ENCODE measurements at regions not wholly inside any gene's neighbourhood (a gene's known extent, or its start where the extent isn't known, plus 50 kb on each side); places are given as distances from the start of the nearest gene placed in this dataset.
"Not testable (repeated sequence)": the region's sequence is repeated elsewhere in the genome, so short reads cannot be mapped to it uniquely, and the experiment has no call there.

GRCh38 chr21:27902904-27903303, 936.0 kb upstream of the ADAMTS5 start:
- DNase-seq (ENCODE audit: low spot score), result not testable (repeated sequence)

- DNase-seq (ENCODE audit: low spot score), result not testable (repeated sequence)
These were observed 926.7 kb upstream of the ADAMTS5 start for GRCh38 chr21:27893619-27894018.

GRCh38 chr21:27891495-27891894, 924.6 kb upstream of the ADAMTS5 start:
- not testable (repeated sequence) for DNase-seq (ENCODE audit: low spot score)

- DNase-seq (ENCODE audit: low spot score), result not testable (repeated sequence)
These were observed 921.0 kb upstream of the ADAMTS5 start for GRCh38 chr21:27887808-27888455.

- no peak for DNase-seq (ENCODE audit: low spot score)
These were observed 918.4 kb upstream of the ADAMTS5 start for GRCh38 chr21:27885296-27885711.

GRCh38 chr21:27881331-27881730, 914.4 kb upstream of the ADAMTS5 start:
- peak; percentile 27 for DNase-seq (ENCODE audit: low spot score)

- not testable (repeated sequence) for DNase-seq (ENCODE audit: low spot score)
These were observed 905.5 kb upstream of the ADAMTS5 start for GRCh38 chr21:27872411-27872810.

- DNase-seq (ENCODE audit: low spot score), result not testable (repeated sequence)
These were observed 903.9 kb upstream of the ADAMTS5 start for GRCh38 chr21:27870755-27871154.

GRCh38 chr21:27860314-27860955, 893.5 kb upstream of the ADAMTS5 start:
- not testable (repeated sequence) for DNase-seq (ENCODE audit: low spot score)

- not testable (repeated sequence) for DNase-seq (ENCODE audit: low spot score)
These were observed 891.4 kb upstream of the ADAMTS5 start for GRCh38 chr21:27858053-27858825.

- DNase-seq (ENCODE audit: low spot score), result not testable (repeated sequence)
These were observed 890.1 kb upstream of the ADAMTS5 start for GRCh38 chr21:27856988-27857387.

- DNase-seq (ENCODE audit: low spot score), result no peak
These were observed 874.3 kb upstream of the ADAMTS5 start for GRCh38 chr21:27841084-27841672.

GRCh38 chr21:27840262-27840661, 873.4 kb upstream of the ADAMTS5 start:
- no peak for DNase-seq (ENCODE audit: low spot score)

GRCh38 chr21:27839512-27840115, 872.7 kb upstream of the ADAMTS5 start:
- DNase-seq (ENCODE audit: low spot score), result no peak

- DNase-seq (ENCODE audit: low spot score), result no peak
These were observed 871.7 kb upstream of the ADAMTS5 start for GRCh38 chr21:27838573-27838972.

- DNase-seq (ENCODE audit: low spot score), result no peak
These were observed 871.0 kb upstream of the ADAMTS5 start for GRCh38 chr21:27837936-27838335.

GRCh38 chr21:27833298-27833697, 866.4 kb upstream of the ADAMTS5 start:
- DNase-seq (ENCODE audit: low spot score), result no peak

- no peak for DNase-seq (ENCODE audit: low spot score)
These were observed 865.1 kb upstream of the ADAMTS5 start for GRCh38 chr21:27831816-27832569.

GRCh38 chr21:27831177-27831576, 864.3 kb upstream of the ADAMTS5 start:
- DNase-seq (ENCODE audit: low spot score), result no peak

GRCh38 chr21:27827972-27828371, 861.1 kb upstream of the ADAMTS5 start:
- no peak for DNase-seq (ENCODE audit: low spot score)

- DNase-seq (ENCODE audit: low spot score), result no peak
These were observed 858.1 kb upstream of the ADAMTS5 start for GRCh38 chr21:27825035-27825434.

Measured in mucosa of gallbladder (tissue), 1 donor.